ENCODE measurements at regions not wholly inside any gene's neighbourhood (a gene's known extent, or its start where the extent isn't known, plus 50 kb on each side); places are given as distances from the start of the nearest gene placed in this dataset.

DNA sequence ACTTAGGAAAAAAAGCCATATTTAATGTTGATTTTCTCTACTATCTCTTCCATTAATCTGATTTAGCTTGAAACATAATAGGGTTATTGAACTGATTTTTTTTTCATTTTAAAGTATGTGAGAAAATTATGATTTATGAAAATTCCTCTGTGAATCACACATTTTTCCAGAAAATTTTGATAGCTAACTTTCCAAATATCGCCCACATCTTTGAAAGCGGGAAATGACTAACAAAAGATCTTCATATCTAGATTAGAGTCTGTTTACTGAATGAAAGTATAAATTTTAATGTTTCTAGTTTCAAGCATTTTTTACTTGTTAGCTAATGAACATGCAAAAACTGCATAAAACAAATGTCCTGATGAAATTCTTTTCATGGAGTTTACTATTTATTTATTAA lies 97.4 kb downstream of the POSTN start:
- TF ChIP-seq JUND (IDR thresholded peaks at IDR 0.05): no peak
- TF ChIP-seq ZNF274 (IDR thresholded peaks at IDR 0.05; ENCODE audit: low read depth, low read length): no peak
- no peak for TF ChIP-seq ATF3 (IDR thresholded peaks at IDR 0.05)
- TF ChIP-seq, protein P1, sequence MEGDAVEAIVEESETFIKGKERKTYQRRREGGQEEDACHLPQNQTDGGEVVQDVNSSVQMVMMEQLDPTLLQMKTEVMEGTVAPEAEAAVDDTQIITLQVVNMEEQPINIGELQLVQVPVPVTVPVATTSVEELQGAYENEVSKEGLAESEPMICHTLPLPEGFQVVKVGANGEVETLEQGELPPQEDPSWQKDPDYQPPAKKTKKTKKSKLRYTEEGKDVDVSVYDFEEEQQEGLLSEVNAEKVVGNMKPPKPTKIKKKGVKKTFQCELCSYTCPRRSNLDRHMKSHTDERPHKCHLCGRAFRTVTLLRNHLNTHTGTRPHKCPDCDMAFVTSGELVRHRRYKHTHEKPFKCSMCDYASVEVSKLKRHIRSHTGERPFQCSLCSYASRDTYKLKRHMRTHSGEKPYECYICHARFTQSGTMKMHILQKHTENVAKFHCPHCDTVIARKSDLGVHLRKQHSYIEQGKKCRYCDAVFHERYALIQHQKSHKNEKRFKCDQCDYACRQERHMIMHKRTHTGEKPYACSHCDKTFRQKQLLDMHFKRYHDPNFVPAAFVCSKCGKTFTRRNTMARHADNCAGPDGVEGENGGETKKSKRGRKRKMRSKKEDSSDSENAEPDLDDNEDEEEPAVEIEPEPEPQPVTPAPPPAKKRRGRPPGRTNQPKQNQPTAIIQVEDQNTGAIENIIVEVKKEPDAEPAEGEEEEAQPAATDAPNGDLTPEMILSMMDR (IDR thresholded peaks at IDR 0.05 in 2 of 3, conservative IDR thresholded peaks at IDR 0.05 in 1 of 3; ENCODE audit: borderline replicate concordance in 1 of 3, insufficient read depth in 1 of 3, low read depth in 2 of 3, low read length in 2 of 3): no peak
- TF ChIP-seq SRF (IDR thresholded peaks at IDR 0.05; ENCODE audit: low read depth): no peak
- TF ChIP-seq CEBPB (IDR thresholded peaks at IDR 0.05; ENCODE audit: low read depth): no peak
- TF ChIP-seq CBX3 (IDR thresholded peaks at IDR 0.05; ENCODE audit: low read depth): no peak
- no peak for TF ChIP-seq ZFX (IDR thresholded peaks at IDR 0.05)
- TF ChIP-seq, protein P2, sequence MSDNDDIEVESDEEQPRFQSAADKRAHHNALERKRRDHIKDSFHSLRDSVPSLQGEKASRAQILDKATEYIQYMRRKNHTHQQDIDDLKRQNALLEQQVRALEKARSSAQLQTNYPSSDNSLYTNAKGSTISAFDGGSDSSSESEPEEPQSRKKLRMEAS (IDR thresholded peaks at IDR 0.05): no peak
- no peak for TF ChIP-seq POLR2A (IDR thresholded peaks at IDR 0.05; ENCODE audit: borderline replicate concordance, extremely low read depth, insufficient read depth, insufficient read length)
- no peak overlapping the region for H3K4me3 ChIP-seq (replicated peaks in 1 of 2; ENCODE audit: low read depth in 1 of 2, low read length in 2 of 2)
- no peak overlapping the region for H3K27ac ChIP-seq (ENCODE audit: low read depth, low read length)
- peaks cover 0 to 9% of the 10 kb centered on the region in 2 experiments; a peak in 1 of 4 replicates for H3K9me3 ChIP-seq (ENCODE audit: control insufficient read depth in 1 of 2, insufficient read depth in 1 of 2, low read depth in 1 of 2, low read length in 2 of 2)
- DNase-seq (ENCODE audit: low read depth, low spot score) (no peak), ATAC-seq (no peak)
- no peaks in the 10 kb centered on the region for H3K36me3 ChIP-seq (ENCODE audit: control insufficient read depth in 1 of 2, insufficient read depth in 2 of 2, low read length in 2 of 2)
- intact Hi-C loops (cut with micrococcal nuclease): no loop called here
- no peak overlapping the region for H2AFZ ChIP-seq (ENCODE audit: low read depth, low read length, poor library complexity, severe bottlenecking)
- no peak overlapping the region for H3K4me2 ChIP-seq (ENCODE audit: low read length)
- no TSS peak for BruUV-seq (replicated peaks)
- no peaks in the 10 kb centered on the region for H3K9me2 ChIP-seq (ENCODE audit: insufficient read depth)
- no peaks in the 10 kb centered on the region for H3K79me2 ChIP-seq (ENCODE audit: insufficient read depth, low read length)
- ChIA-PET RAD21 (ENCODE audit: low non-redundant PET in 1 of 2, low total read pairs in 2 of 2, uncharacterized antibody in 2 of 2, unreplicated experiment in 2 of 2) (no interaction called here), POLR2A (no interaction called here), CTCF (no interaction called here)
- no peaks in the 10 kb centered on the region for H4K20me1 ChIP-seq (ENCODE audit: insufficient read depth)
- H3K27me3 ChIP-seq (ENCODE audit: insufficient read depth, low read length): no peaks in the 10 kb centered on the region
- no peaks in the 10 kb centered on the region for H3K4me1 ChIP-seq (ENCODE audit: control insufficient read depth in 1 of 2, insufficient read depth in 2 of 2, low read length in 2 of 2)
- H3K9ac ChIP-seq (ENCODE audit: low read length): no peak overlapping the region

GRCh38 chr13:37495046-37495445 lies 103.5 kb downstream of the POSTN start:
- DNase-seq (ENCODE audit: low read depth, low spot score) (no peak), ATAC-seq (no peak)
- H3K9ac ChIP-seq (ENCODE audit: low read length): no peak overlapping the region
- peaks cover 6 to 37% of the 10 kb centered on the region in 2 experiments for H3K9me3 ChIP-seq (ENCODE audit: control insufficient read depth in 1 of 2, insufficient read depth in 1 of 2, low read depth in 1 of 2, low read length in 2 of 2)
- H3K27ac ChIP-seq (ENCODE audit: low read depth, low read length): no peak overlapping the region
- CTCF ChIA-PET: no interaction called here
- no peaks in the 10 kb centered on the region for H3K36me3 ChIP-seq (ENCODE audit: control insufficient read depth in 1 of 2, insufficient read depth in 2 of 2, low read length in 2 of 2)
- no peaks in the 10 kb centered on the region for H3K27me3 ChIP-seq (ENCODE audit: insufficient read depth, low read length)
- RAD21 ChIA-PET (ENCODE audit: low non-redundant PET in 1 of 2, low total read pairs in 2 of 2, uncharacterized antibody in 2 of 2, unreplicated experiment in 2 of 2): no interaction called here
- H3K4me3 ChIP-seq (replicated peaks in 1 of 2; ENCODE audit: low read depth in 1 of 2, low read length in 2 of 2): no peak overlapping the region
- no TSS peak for BruUV-seq (replicated peaks)
- H2AFZ ChIP-seq (ENCODE audit: low read depth, low read length, poor library complexity, severe bottlenecking): no peak overlapping the region
- no peaks in the 10 kb centered on the region for H4K20me1 ChIP-seq (ENCODE audit: insufficient read depth)
- no peaks in the 10 kb centered on the region for H3K4me1 ChIP-seq (ENCODE audit: control insufficient read depth in 1 of 2, insufficient read depth in 2 of 2, low read length in 2 of 2)
- TF ChIP-seq ATF3 (IDR thresholded peaks at IDR 0.05): no peak
- no peak overlapping the region for H3K4me2 ChIP-seq (ENCODE audit: low read length)
- no peaks in the 10 kb centered on the region for H3K79me2 ChIP-seq (ENCODE audit: insufficient read depth, low read length)
- no peaks in the 10 kb centered on the region for H3K9me2 ChIP-seq (ENCODE audit: insufficient read depth)
- POLR2A ChIA-PET: no interaction called here
- intact Hi-C loops (cut with micrococcal nuclease): no loop called here

Measured in HCT116 (cell line).